Astrocyte of the cerebellum (primary cell): ENCODE measurements at regions not wholly inside any gene's neighbourhood (a gene's known extent, or its start where the extent isn't known, plus 50 kb on each side); places are given as distances from the start of the nearest gene placed in this dataset.

ENCODE experiments used
- DNase-seq: peaks from one replicate; pipeline ENCODE4 v3.0.0-alpha.2; 2011; ENCODE audit warnings: low read depth
- H3K4me3 ChIP-seq: 2 replicates; pipeline ENCODE4 v1.5.1; 2011; ENCODE audit warnings: mild to moderate bottlenecking, low read depth, low read length, moderate library complexity
- CTCF ChIP-seq: IDR thresholded peaks from 2 replicates; pipeline ENCODE4 v1.5.1; 2012; ENCODE audit warnings: low read length, low read depth, moderate library complexity, mild to moderate bottlenecking; ENCODE audit errors: missing control alignments
- in situ Hi-C: cut with HindIII; loops from 2 replicates; pipeline ENCODE4 v1.10.0; 2017; ENCODE audit warnings: low sequenced_read_pairs

DNA sequence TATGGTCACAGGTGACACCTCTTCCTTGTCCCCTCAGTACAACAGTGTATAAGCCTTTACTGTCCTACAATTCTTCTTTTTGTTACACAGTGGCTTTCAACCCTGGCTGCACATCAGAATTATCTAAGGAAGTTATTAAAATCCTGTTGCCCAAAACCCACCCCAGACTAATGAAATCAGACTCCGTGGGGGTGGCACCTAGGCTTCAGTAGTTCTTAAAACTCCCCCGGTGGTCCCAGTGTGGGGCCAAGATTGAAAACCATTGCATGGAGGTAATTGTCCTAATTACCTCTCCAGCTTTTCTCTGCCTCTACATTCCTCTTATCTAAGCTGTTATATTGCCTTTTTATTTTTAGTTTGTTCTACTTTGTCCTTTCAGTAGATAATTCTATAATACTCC lies 172.8 kb downstream of the DAD1 start:
- no peak for DNase-seq
- TF ChIP-seq CTCF, result no peak
- no peak overlapping the region for H3K4me3 ChIP-seq
- in situ Hi-C loops, result no loop called here

- in situ Hi-C loops, result no loop called here
- DNase-seq, result no peak
- H3K4me3 ChIP-seq, result no peak overlapping the region
- no peak for TF ChIP-seq CTCF
Measured at GRCh38 chr14:22415605-22415959, 173.4 kb downstream of the DAD1 start.

DNA sequence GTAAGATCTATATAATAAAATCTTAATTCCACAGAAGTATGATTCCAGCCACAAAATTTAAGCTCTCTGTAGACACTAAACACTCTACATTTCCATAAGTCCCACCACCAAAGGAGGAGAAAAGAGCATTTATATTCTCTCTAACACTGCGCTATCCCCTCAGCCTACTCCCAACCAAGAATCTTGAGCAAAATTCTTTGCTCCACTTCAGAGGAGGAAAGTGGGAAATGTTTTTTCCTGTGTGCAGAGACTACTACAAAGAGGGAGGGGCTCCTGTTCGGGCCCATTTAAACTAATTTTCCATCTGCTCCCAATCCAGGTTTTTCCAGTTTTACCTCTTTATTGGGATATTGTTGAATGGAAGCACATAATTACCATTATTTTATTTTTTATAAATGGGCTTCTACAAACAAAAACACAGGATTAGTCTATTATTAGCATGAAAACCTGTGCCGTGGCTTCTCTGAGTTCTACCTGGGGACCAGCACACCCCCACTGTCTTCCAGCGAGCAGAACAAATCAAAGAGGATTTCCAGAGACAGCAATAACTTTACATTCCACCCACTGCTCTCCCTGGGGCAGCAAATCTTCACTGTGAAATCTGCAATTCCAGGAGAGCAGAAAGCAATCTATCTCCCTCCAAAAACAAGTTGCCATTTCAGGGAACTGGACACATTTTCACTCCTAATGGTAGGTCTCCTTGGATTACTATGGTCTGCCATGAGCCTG lies 174.0 kb downstream of the DAD1 start:
- no peak for DNase-seq
- no peak overlapping the region for H3K4me3 ChIP-seq
- TF ChIP-seq CTCF, result no peak
- in situ Hi-C loops, result no loop called here

DNA sequence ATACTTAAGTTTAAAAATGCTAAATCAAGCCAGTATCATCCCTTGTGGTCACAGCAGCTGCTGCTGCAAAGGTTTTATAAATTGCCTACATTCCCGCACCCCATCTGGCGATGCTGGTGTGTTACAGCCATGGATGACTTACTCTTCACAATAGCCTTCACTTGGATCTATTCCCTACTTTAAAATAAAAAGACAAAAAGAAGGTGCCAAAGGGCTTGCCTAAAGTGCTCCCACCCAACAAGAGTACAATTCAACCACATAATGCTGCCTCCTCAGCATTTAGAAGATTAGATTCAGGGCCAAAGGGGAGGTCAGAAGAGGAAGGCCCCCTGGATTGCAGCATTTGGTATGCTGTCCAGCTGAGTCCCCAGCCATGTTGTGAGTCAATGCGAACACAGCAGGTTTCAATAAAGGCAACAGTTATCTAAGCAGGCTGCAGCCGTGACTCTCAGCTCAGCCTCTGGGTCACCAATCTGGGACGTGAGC lies 176.1 kb downstream of the DAD1 start:
- in situ Hi-C loops, result no loop called here
- DNase-seq, result peak; percentile 93

DNA sequence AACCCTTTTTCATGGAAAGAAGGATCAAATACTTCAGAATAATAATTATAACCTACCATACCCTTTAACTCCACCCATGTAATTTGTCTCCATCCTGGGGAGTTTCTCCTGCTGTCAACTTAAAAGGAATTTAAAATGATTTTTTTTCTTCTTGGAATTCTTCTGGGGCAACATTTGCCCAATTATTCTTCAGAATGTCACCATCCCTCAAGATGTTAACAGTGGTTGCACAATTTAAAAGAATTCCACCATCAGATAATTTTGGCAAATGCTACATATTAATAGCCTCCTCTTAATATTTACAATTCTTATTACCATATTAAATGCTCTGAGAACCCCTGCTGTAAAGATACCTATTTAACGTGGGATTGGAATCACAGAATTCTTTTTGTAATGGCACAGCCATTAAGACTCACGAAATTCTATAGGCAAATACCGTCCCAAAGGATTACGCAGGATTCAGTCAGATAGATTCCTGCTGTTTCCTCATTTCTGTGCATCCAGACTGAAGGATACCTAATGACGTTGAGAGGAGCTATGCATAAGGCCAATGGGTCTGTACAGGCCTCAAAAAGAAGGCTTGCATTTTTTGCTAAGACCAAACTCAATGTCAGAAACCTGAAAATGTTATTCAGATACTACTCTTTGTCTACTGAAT lies 177.5 kb downstream of the DAD1 start:
- no peak overlapping the region for H3K4me3 ChIP-seq
- in situ Hi-C loops, result no loop called here
- no peak for TF ChIP-seq CTCF
- no peak for DNase-seq

More for the DNA sequence above, 176.1 kb downstream of the DAD1 start:
- no peak overlapping the region for H3K4me3 ChIP-seq
- TF ChIP-seq CTCF, result peak; percentile 28

DNA sequence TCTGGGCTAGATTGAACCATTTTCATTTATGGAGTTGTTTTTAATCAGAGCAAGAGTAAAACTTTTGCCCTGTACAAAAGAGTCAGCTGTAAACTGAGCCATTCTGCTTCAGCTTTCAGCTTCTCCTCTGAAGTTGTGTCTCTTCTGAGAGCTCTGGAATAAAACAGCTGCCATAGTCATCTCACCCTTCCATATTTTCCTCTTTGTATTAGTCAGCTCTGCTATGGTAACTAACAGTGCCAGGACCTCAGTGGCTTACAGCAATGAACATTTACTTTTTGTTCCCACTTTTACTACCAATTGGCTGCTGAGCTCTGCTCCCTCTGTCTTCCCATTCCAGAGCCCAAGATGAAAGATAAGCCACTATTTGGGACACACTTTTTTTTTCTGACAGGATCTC lies 178.5 kb downstream of the DAD1 start:
- in situ Hi-C loops, result no loop called here
- no peak for TF ChIP-seq CTCF
- no peak for DNase-seq
- H3K4me3 ChIP-seq, result no peak overlapping the region
